GM06990 (cell line): ENCODE measurements at regions not wholly inside any gene's neighbourhood (a gene's known extent, or its start where the extent isn't known, plus 50 kb on each side); places are given as distances from the start of the nearest gene placed in this dataset.

Experiments used
- DNase-seq: peaks from one replicate; pipeline ENCODE4 v3.0.0-alpha.2; 2011; ENCODE audit not compliant: insufficient read length; ENCODE audit errors: extremely low read depth
- H3K27me3 ChIP-seq: replicated peaks from 2 replicates; pipeline ENCODE4 v1.6.0; 2011; ENCODE audit warnings: low read length; ENCODE audit not compliant: control insufficient read depth, insufficient read depth
- H3K36me3 ChIP-seq: 2 replicates; pipeline ENCODE4 v1.5.1; 2011; ENCODE audit warnings: low read length; ENCODE audit not compliant: control insufficient read depth, insufficient read depth
- H3K4me3 ChIP-seq: replicated peaks from 2 replicates; pipeline ENCODE4 v1.5.1; 2011; ENCODE audit warnings: low read depth, mild to moderate bottlenecking, control low read depth, low read length
- TF ChIP-seq, protein P1 (sequence below): IDR thresholded peaks from 2 replicates; pipeline ENCODE4 v1.5.1; 2011; ENCODE audit warnings: low read length, control low read depth, mild to moderate bottlenecking, inconsistent platforms; ENCODE audit not compliant: insufficient read depth, poor library complexity, severe bottlenecking

DNA sequence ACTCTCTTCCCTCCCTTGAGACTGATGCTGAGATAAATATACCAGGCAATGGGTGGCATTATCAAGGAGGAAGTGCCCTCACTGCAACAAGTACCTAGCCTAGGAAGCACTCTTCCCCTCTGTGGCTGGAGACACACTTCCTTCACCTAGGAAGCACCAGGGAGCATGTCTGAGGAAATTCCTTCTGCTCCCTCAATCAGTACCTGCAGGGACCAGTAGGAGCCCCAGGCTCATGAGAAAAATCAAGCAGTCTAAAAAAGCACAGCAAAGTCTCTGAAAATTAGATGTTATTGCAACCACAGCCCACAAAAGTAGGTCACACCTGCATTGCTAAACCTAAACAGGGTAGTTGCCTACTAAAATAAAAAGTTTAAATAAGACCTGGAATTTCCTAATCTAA, 78.2 kb upstream of the TRPM1 start:
- TF ChIP-seq, protein P1, sequence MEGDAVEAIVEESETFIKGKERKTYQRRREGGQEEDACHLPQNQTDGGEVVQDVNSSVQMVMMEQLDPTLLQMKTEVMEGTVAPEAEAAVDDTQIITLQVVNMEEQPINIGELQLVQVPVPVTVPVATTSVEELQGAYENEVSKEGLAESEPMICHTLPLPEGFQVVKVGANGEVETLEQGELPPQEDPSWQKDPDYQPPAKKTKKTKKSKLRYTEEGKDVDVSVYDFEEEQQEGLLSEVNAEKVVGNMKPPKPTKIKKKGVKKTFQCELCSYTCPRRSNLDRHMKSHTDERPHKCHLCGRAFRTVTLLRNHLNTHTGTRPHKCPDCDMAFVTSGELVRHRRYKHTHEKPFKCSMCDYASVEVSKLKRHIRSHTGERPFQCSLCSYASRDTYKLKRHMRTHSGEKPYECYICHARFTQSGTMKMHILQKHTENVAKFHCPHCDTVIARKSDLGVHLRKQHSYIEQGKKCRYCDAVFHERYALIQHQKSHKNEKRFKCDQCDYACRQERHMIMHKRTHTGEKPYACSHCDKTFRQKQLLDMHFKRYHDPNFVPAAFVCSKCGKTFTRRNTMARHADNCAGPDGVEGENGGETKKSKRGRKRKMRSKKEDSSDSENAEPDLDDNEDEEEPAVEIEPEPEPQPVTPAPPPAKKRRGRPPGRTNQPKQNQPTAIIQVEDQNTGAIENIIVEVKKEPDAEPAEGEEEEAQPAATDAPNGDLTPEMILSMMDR: no peak
- no peak for DNase-seq
- H3K4me3 ChIP-seq: no peak overlapping the region
- no peaks in the 10 kb centered on the region for H3K36me3 ChIP-seq
- no peaks in the 10 kb centered on the region for H3K27me3 ChIP-seq

DNA sequence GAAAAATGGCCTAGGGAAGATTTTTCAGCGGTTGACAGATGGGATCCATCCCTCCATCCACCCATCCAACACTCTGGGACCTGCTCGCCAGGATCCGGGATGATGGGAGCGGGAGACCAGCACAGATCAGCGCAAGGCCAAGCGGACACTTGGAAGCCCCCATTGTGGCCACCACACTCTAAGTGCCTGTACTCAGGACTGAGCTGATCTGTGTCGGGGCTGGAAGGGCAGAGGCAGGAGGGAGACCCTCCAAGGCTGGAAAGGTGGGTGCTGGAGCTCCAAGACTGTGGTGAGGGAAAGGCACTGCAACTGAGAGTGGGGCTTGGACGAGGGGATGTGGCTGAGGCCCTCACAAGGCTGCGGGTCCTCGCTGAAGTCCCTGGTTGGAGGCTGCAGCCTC, 91.8 kb upstream of the TRPM1 start:
- Histone ChIP-seq H3K36me3 (no peaks in the 10 kb centered on the region), H3K27me3 (no peaks in the 10 kb centered on the region), H3K4me3 (no peak overlapping the region)
- TF ChIP-seq, protein P1: no peak
- DNase-seq: no peak

DNA sequence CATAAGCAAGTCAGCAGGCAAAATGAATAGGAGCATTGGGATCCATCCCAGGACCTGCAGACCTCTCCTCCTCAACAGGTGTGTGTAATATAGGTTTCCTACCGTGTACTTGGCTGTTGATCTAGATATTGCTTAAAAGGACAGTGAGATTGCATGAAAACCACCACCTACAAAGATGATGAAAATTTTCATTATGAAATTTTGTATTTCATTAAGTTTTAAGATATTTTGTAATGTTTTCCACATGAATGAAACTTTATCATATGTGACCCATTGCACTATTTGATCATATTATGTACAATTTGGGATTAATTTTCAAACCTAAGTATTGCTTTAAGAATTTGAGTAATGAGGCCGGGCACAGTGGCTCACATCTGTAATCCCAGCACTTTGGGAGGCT, 94.3 kb upstream of the TRPM1 start:
- TF ChIP-seq, protein P1: no peak
- Histone ChIP-seq H3K27me3 (no peaks in the 10 kb centered on the region), H3K4me3 (no peak overlapping the region), H3K36me3 (no peaks in the 10 kb centered on the region)
- no peak for DNase-seq

GRCh38 chr15:31197497-31198414, 96.2 kb upstream of the TRPM1 start:
- Histone ChIP-seq H3K36me3 (no peaks in the 10 kb centered on the region), H3K27me3 (no peaks in the 10 kb centered on the region), H3K4me3 (no peak overlapping the region)
- DNase-seq: peak; percentile 60
- TF ChIP-seq, protein P1: peak; percentile 92

- Histone ChIP-seq H3K27me3 (no peaks in the 10 kb centered on the region), H3K4me3 (no peak overlapping the region), H3K36me3 (no peaks in the 10 kb centered on the region)
- peak; percentile 64 for DNase-seq
- TF ChIP-seq, protein P1: peak; percentile 74
These were observed 99.2 kb upstream of the TRPM1 start for GRCh38 chr15:31200735-31201151.
